ENCODE measurements at regions not wholly inside any gene's neighbourhood (a gene's known extent, or its start where the extent isn't known, plus 50 kb on each side); places are given as distances from the start of the nearest gene placed in this dataset.
A peak's percentile ranks its signal among the peaks of the same experiment; 100 is the strongest.

DNA sequence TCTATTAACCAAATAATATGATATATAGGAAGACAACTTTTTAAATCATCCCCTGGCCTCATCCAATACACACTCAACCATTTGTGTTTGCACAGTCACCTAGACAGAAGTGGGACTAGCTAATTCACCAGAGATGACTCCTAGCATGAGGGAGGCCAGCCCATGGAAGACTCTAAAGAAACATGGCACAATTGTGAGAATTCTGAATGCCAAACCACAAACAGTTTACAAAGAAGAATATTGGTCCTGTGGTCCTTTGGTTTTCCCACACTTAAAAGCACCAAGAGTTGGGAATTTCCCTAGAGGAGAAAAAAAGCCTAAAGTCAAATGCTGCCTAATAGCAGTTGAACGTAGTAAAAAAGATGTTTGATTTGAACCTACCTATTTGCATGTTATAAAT, 609.9 kb downstream of the ACTL7B start:
- no peak for DNase-seq (ENCODE audit: extremely low spot score, unreplicated experiment)
- H3K27ac Mint-ChIP-seq (ENCODE audit: unreplicated experiment): no peak overlapping the region
- H3K9me3 Mint-ChIP-seq (ENCODE audit: unreplicated experiment): no peaks in the 10 kb centered on the region
- no peaks in the 10 kb centered on the region for H3K36me3 Mint-ChIP-seq (ENCODE audit: unreplicated experiment)
- no peaks in the 10 kb centered on the region for H3K27me3 Mint-ChIP-seq (ENCODE audit: unreplicated experiment)
- H3K4me1 Mint-ChIP-seq (ENCODE audit: unreplicated experiment): peaks cover 2% of the 10 kb centered on the region
- H3K4me3 Mint-ChIP-seq (ENCODE audit: unreplicated experiment): no peak overlapping the region
- TF ChIP-seq CTCF (IDR thresholded peaks at IDR 0.05): no peak

- Mint-ChIP-seq H3K4me3 (ENCODE audit: unreplicated experiment) (no peak overlapping the region), H3K27ac (ENCODE audit: unreplicated experiment) (no peak overlapping the region), H3K27me3 (ENCODE audit: unreplicated experiment) (no peaks in the 10 kb centered on the region), H3K9me3 (ENCODE audit: unreplicated experiment) (no peaks in the 10 kb centered on the region), H3K36me3 (ENCODE audit: unreplicated experiment) (no peaks in the 10 kb centered on the region), H3K4me1 (ENCODE audit: unreplicated experiment) (peaks cover 3% of the 10 kb centered on the region)
- DNase-seq (ENCODE audit: extremely low spot score, unreplicated experiment): no peak
- no peak for TF ChIP-seq CTCF (IDR thresholded peaks at IDR 0.05)
These were observed 610.5 kb downstream of the ACTL7B start for GRCh38 chr9:108245331-108245730.

DNA sequence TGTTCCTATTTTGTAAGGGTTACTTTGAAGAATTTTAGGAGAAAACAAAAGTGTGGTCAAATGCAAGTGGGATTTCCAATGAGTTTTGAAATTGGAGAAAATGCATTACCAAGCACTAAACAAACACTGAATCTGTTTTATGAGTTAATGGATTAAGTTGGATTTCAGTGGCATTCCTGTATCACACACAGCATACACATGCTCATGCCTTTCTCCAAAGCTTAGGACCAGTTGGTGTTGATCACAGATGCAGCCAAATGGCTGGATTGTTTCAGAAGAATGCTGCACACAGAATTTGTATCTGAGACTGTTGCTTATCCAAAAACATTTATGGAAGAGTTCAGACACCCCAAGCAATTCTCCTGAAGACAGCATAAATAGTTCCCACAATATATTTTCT, 611.1 kb downstream of the ACTL7B start:
- no peaks in the 10 kb centered on the region for H3K36me3 Mint-ChIP-seq (ENCODE audit: unreplicated experiment)
- H3K9me3 Mint-ChIP-seq (ENCODE audit: unreplicated experiment): no peaks in the 10 kb centered on the region
- no peak overlapping the region for H3K4me3 Mint-ChIP-seq (ENCODE audit: unreplicated experiment)
- no peak overlapping the region for H3K27ac Mint-ChIP-seq (ENCODE audit: unreplicated experiment)
- TF ChIP-seq CTCF (IDR thresholded peaks at IDR 0.05): no peak
- no peaks in the 10 kb centered on the region for H3K27me3 Mint-ChIP-seq (ENCODE audit: unreplicated experiment)
- no peak for DNase-seq (ENCODE audit: extremely low spot score, unreplicated experiment)
- H3K4me1 Mint-ChIP-seq (ENCODE audit: unreplicated experiment): peaks cover 10% of the 10 kb centered on the region

DNA sequence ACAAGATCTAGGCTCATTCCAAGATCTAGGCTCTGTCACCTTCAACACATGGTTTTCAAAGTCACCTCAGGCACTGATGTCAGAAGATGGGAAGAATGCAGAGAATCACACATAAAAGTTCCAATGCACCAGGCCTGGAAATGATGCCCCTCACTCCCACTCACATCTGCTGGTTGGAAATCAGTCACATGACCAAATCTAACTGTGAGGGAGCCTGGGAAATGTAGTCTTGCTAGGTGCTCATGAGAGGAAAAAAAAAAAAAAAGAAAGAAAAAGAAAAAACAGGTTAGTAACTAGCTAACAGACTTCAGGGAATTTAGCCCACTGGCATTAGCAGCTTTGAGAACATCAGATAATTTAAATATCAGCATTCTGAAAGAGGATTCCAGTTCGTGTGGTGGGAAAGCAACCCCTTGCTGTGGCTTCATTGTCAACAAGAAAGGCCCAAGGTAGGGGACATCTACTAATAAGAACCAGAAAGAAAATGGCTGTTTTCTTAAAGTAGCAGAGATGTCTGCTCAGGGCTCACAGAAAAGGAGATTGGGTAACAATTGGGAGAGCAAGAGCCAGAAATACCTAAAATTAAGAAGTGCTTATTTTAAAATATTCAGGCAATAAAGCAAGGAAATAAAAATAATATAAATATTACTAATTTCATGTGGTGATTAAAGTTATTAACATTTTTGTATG, 614.3 kb downstream of the ACTL7B start:
- no peak for DNase-seq (ENCODE audit: extremely low spot score, unreplicated experiment)
- peaks cover 2% of the 10 kb centered on the region for H3K36me3 Mint-ChIP-seq (ENCODE audit: unreplicated experiment)
- no peak overlapping the region for H3K4me3 Mint-ChIP-seq (ENCODE audit: unreplicated experiment)
- H3K4me1 Mint-ChIP-seq (ENCODE audit: unreplicated experiment): peaks cover 16% of the 10 kb centered on the region
- H3K27ac Mint-ChIP-seq (ENCODE audit: unreplicated experiment): no peak overlapping the region
- no peak for TF ChIP-seq CTCF (IDR thresholded peaks at IDR 0.05)
- H3K9me3 Mint-ChIP-seq (ENCODE audit: unreplicated experiment): no peaks in the 10 kb centered on the region
- H3K27me3 Mint-ChIP-seq (ENCODE audit: unreplicated experiment): no peaks in the 10 kb centered on the region

- no peak for DNase-seq (ENCODE audit: extremely low spot score, unreplicated experiment)
- peaks cover 4% of the 10 kb centered on the region for H3K9me3 Mint-ChIP-seq (ENCODE audit: unreplicated experiment)
- TF ChIP-seq CTCF (IDR thresholded peaks at IDR 0.05): no peak
- peak overlapping the region; percentile 82 for H3K27ac Mint-ChIP-seq (ENCODE audit: unreplicated experiment)
- peaks cover 2% of the 10 kb centered on the region for H3K36me3 Mint-ChIP-seq (ENCODE audit: unreplicated experiment)
- H3K27me3 Mint-ChIP-seq (ENCODE audit: unreplicated experiment): no peaks in the 10 kb centered on the region
- no peak overlapping the region for H3K4me3 Mint-ChIP-seq (ENCODE audit: unreplicated experiment)
- peaks cover 25% of the 10 kb centered on the region for H3K4me1 Mint-ChIP-seq (ENCODE audit: unreplicated experiment)
These were observed 616.0 kb downstream of the ACTL7B start for GRCh38 chr9:108239696-108240321.

All from osteocyte (in vitro differentiated cells).